MG63 (cell line): ENCODE measurements at regions not wholly inside any gene's neighbourhood (a gene's known extent, or its start where the extent isn't known, plus 50 kb on each side); places are given as distances from the start of the nearest gene placed in this dataset.

Experiments used
- DNase-seq: peaks from one replicate; pipeline ENCODE4 v3.0.0-alpha.2; 2020
- H3K27me3 ChIP-seq: fragments of 250-450 bp; sonication (Bioruptor Pico); 2 replicates; pipeline ENCODE4 v1.5.1; 2020; ENCODE audit warnings: mild to moderate bottlenecking, moderate library complexity
- H3K36me3 ChIP-seq: fragments of 250-450 bp; sonication (Bioruptor Pico); 2 replicates; pipeline ENCODE4 v1.5.1; 2020; ENCODE audit warnings: mild to moderate bottlenecking, moderate library complexity
- H3K4me3 ChIP-seq: fragments of 250-450 bp; sonication (Bioruptor Pico); 2 replicates; pipeline ENCODE4 v1.5.1; 2020; ENCODE audit warnings: mild to moderate bottlenecking, moderate library complexity
- H3K9me3 ChIP-seq: fragments of 250-450 bp; sonication (Bioruptor Pico); 2 replicates; pipeline ENCODE4 v1.5.1; 2020; ENCODE audit warnings: mild to moderate bottlenecking, moderate library complexity

DNA sequence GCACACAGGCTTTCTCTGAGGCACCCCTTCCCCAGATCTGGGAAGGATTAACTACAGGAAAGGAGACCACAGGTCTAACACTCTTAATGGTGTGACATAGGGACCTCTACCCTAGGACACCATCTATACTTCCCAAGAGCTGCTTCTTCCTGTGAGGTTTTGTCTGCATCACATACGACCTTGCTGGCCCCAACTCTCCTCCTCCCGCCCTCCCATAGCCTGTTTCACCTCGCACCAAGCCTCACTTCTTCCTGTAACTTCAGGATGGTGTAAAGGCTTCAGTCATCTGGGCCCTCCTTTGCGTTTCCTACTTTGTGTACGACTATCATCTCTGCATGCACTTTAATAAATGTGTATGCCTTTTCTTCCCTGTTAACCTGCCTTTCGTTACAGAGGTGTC lies 274.3 kb downstream of the KLF6 start:
- no peak for DNase-seq
- Histone ChIP-seq H3K4me3 (no peak overlapping the region), H3K27me3 (no peaks in the 10 kb centered on the region), H3K36me3 (no peaks in the 10 kb centered on the region), H3K9me3 (no peaks in the 10 kb centered on the region; the same call in 1 of the 2 replicates)

- H3K4me3 ChIP-seq = no peak overlapping the region
- H3K27me3 ChIP-seq = no peaks in the 10 kb centered on the region
- no peak for DNase-seq
- no peaks in the 10 kb centered on the region for H3K36me3 ChIP-seq
- no peaks in the 10 kb centered on the region; the same call in 1 of the 2 replicates for H3K9me3 ChIP-seq
Measured at GRCh38 chr10:3509355-3509754, 275.7 kb downstream of the KLF6 start.

DNA sequence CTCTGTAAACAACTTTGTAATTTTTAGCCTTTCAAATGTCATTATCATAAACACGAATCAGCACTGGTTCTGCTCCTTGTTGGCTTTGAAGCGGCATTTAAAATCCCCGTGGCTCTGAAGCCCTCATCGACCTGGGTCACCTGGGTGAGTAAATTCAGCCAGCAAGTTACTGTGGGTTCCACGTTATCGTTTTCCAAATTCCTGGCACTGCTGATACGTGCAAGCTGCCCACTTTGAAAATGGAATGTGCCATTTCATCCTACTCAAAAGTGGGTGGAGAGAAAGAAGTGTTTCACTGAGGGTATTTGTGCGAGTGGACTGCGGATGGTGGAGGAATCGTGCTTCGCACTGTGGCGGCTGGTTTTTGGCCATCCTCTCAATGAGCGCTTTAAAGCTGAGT lies 281.7 kb downstream of the KLF6 start:
- H3K9me3 ChIP-seq = no peaks in the 10 kb centered on the region
- no peaks in the 10 kb centered on the region for H3K27me3 ChIP-seq
- H3K36me3 ChIP-seq = no peaks in the 10 kb centered on the region
- no peak for DNase-seq
- H3K4me3 ChIP-seq = no peak overlapping the region

- Histone ChIP-seq H3K4me3 (no peak overlapping the region), H3K27me3 (no peaks in the 10 kb centered on the region), H3K36me3 (no peaks in the 10 kb centered on the region), H3K9me3 (no peaks in the 10 kb centered on the region)
- no peak for DNase-seq
Measured at GRCh38 chr10:3502673-3503072, 282.3 kb downstream of the KLF6 start.

DNA sequence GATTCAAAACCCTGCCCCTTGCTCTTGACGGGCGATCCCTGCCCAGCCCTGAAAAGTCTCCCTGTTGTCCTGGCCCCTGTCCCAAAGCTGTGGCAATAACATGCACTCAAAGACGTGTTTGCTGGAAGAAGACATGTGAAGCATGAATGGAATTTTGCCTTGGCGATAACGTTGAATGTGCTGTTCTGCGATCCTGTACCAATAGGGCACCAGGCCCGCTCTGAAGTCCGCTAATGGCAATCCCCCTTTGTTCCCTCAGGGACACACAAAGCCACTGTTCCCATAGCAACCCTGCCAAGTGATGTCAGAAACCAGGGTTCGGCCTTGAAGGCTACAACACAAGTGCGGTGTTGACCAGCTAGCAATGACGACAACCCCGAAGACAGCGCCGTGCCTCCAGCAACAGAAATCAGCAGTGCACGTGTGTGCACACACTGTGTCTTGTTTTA lies 284.6 kb downstream of the KLF6 start:
- Histone ChIP-seq H3K36me3 (no peaks in the 10 kb centered on the region), H3K27me3 (no peaks in the 10 kb centered on the region), H3K9me3 (no peaks in the 10 kb centered on the region), H3K4me3 (no peak overlapping the region)
- DNase-seq = no peak

DNA sequence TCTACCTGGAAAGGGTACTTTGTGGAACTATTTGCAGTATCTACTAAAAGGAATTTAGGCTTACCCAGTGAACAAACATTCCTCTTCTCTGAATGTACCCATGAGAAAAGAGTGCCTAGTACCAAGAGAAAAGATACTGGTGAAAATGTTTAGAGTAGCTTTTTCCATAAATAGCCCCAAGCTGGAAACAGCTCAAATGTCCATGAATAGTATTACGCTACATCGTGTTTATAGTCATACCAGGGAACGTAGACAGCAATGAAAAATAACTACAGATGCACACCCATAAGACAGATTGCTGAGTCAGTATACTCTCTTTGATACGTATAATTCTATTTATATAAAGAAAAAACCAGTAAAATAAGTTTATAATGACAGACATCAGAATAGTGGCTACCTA lies 285.9 kb downstream of the KLF6 start:
- Histone ChIP-seq H3K36me3 (no peaks in the 10 kb centered on the region), H3K9me3 (no peaks in the 10 kb centered on the region), H3K4me3 (no peak overlapping the region), H3K27me3 (no peaks in the 10 kb centered on the region)
- DNase-seq = no peak

GRCh38 chr10:3497581-3497980 lies 287.4 kb downstream of the KLF6 start:
- no peaks in the 10 kb centered on the region for H3K36me3 ChIP-seq
- H3K9me3 ChIP-seq = no peaks in the 10 kb centered on the region
- no peak overlapping the region for H3K4me3 ChIP-seq
- DNase-seq = no peak
- no peaks in the 10 kb centered on the region for H3K27me3 ChIP-seq

DNA sequence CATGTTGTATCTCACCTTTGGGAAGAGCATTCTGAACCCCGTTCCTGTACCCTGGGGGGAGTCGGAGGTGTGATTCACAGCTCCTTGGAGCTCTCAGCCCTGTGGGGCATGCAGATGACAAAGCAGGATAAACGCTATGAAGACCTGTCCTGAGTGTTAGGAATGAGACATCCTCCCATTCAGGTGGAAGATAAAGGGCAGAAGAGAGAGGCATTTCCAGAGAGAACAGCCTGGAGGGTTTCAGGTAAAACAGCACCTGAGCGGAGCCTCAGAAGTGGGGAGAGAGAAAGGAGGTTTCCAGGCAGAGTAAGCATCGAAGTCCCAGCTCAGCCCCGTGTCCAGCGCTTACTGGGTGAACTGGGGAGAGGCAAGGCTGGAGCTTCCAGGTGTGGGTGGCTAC lies 288.9 kb downstream of the KLF6 start:
- Histone ChIP-seq H3K9me3 (no peaks in the 10 kb centered on the region), H3K27me3 (no peaks in the 10 kb centered on the region), H3K36me3 (no peaks in the 10 kb centered on the region), H3K4me3 (no peak overlapping the region)
- DNase-seq = no peak

GRCh38 chr10:3495281-3495680 lies 289.7 kb downstream of the KLF6 start:
- Histone ChIP-seq H3K27me3 (no peaks in the 10 kb centered on the region), H3K36me3 (no peaks in the 10 kb centered on the region), H3K4me3 (no peak overlapping the region), H3K9me3 (no peaks in the 10 kb centered on the region)
- DNase-seq = no peak

- DNase-seq = no peak
- no peaks in the 10 kb centered on the region for H3K36me3 ChIP-seq
- no peaks in the 10 kb centered on the region for H3K27me3 ChIP-seq
- no peaks in the 10 kb centered on the region for H3K9me3 ChIP-seq
- H3K4me3 ChIP-seq = peak overlapping the region; percentile 6
Measured at GRCh38 chr10:3494838-3495230, 290.2 kb downstream of the KLF6 start.

GRCh38 chr10:3494131-3494837 lies 290.7 kb downstream of the KLF6 start:
- DNase-seq = no peak
- Histone ChIP-seq H3K4me3 (peak overlapping the region; percentile 6), H3K9me3 (no peaks in the 10 kb centered on the region), H3K36me3 (no peaks in the 10 kb centered on the region), H3K27me3 (no peaks in the 10 kb centered on the region)

- no peak overlapping the region for H3K4me3 ChIP-seq
- DNase-seq = no peak
- H3K9me3 ChIP-seq = no peaks in the 10 kb centered on the region
- no peaks in the 10 kb centered on the region for H3K27me3 ChIP-seq
- H3K36me3 ChIP-seq = no peaks in the 10 kb centered on the region
Measured at GRCh38 chr10:3493621-3494020, 291.4 kb downstream of the KLF6 start.

GRCh38 chr10:3491571-3491970 lies 293.4 kb downstream of the KLF6 start:
- no peak for DNase-seq
- Histone ChIP-seq H3K4me3 (no peak overlapping the region), H3K9me3 (no peaks in the 10 kb centered on the region), H3K36me3 (no peaks in the 10 kb centered on the region), H3K27me3 (no peaks in the 10 kb centered on the region)

- H3K9me3 ChIP-seq = no peaks in the 10 kb centered on the region
- no peak for DNase-seq
- no peaks in the 10 kb centered on the region for H3K36me3 ChIP-seq
- no peak overlapping the region for H3K4me3 ChIP-seq
- H3K27me3 ChIP-seq = no peaks in the 10 kb centered on the region
Measured at GRCh38 chr10:3487228-3487627, 297.8 kb downstream of the KLF6 start.

DNA sequence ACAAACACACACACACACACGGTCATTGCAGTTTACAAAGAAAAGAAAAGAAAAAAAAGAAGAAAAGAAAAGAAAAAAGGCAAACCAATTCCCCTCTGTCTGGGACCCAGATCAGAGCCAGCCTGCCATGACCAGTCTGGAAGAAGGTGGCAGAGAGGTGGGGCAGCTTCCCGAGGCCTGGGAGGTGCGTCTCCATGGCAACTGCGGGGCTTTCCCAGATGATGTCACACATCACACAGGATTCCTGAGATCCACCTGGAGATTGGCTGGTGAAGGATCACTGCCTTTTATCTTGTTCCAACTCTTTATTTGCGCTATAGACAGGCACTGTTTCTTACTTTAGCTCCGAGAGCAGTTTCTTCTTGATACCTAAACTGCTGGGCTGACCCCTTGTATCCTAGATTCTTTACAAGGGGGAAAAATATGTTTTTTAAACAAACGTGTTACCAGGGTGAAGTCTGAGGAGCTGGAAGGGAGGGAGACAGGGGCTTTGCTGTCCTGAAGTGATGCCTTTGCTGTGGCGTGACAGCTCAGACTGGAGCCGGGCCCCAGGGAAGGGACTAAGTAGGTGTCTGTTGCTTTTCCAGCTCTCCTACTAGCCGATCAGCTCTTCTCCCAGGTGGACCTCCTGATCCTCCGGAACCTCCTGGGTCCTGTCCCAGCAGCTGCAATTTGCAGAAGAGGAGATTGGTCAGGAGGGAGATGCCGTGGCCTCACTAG lies 298.5 kb downstream of the KLF6 start:
- H3K27me3 ChIP-seq = no peaks in the 10 kb centered on the region
- H3K9me3 ChIP-seq = no peaks in the 10 kb centered on the region
- no peak for DNase-seq
- no peak overlapping the region for H3K4me3 ChIP-seq
- no peaks in the 10 kb centered on the region for H3K36me3 ChIP-seq

- no peak for DNase-seq
- H3K27me3 ChIP-seq = no peaks in the 10 kb centered on the region
- H3K36me3 ChIP-seq = no peaks in the 10 kb centered on the region
- H3K4me3 ChIP-seq = no peak overlapping the region
- no peaks in the 10 kb centered on the region for H3K9me3 ChIP-seq
Measured at GRCh38 chr10:3485057-3485686, 299.8 kb downstream of the KLF6 start.

- H3K36me3 ChIP-seq = no peaks in the 10 kb centered on the region
- no peaks in the 10 kb centered on the region for H3K9me3 ChIP-seq
- H3K4me3 ChIP-seq = no peak overlapping the region
- DNase-seq = no peak
- H3K27me3 ChIP-seq = no peaks in the 10 kb centered on the region
Measured at GRCh38 chr10:3484306-3485056, 300.5 kb downstream of the KLF6 start.
